ENCODE measurements at regions not wholly inside any gene's neighbourhood (a gene's known extent, or its start where the extent isn't known, plus 50 kb on each side); places are given as distances from the start of the nearest gene placed in this dataset.

DNA sequence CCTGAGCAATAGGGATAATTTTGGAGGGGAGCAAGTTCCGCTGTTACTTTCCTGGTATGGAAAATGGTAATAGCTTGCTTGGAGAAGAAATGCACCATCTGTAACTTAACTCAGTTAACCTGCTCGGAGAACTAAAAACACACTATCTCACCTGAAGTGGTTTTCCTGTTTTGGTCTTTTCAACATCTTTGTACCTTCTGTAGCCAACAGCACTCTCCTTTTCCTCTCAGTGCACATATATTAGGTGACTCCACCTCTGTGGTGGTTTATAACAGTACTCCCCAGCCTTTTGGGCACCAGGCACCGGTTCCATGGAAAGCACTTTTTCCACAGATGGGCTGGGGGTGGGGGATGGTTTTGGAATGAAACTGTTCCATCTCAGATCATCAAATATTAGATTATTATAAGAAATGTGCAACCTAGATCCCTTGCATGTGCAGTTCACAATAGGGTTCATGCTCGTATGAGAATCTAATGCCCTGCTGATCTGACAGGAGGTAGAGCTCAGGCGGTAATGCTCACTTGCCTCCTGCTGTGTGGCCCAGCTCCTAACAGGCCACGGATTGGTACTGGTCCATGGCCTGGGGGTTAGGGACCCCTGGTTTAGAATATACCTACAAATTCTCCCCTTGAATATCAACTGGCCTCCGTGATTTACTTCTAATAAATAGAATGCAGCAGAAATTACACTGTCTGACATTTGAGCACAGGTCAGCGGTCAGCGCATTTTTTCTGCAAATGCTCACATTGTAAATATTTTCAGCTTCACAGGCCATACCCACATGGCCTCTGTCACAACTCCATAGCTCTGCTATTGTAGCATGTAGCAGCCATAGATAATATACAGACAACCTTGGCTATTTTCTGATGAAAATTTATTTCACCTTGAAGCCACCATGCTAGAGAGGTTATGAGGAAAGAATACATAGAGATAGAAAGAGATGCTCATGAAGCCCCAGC, 83.8 kb upstream of the SUCLG2 start:
- no peaks in the 10 kb centered on the region for H3K36me3 ChIP-seq (replicated peaks in 1 of 2)
- H3K27me3 ChIP-seq: no peaks in the 10 kb centered on the region
- no peak overlapping the region for H3K27ac ChIP-seq
- intact Hi-C loops (cut with DNase I): no loop called here
- H3K9me3 ChIP-seq (replicated peaks in 1 of 3): no peaks in the 10 kb centered on the region
- TF ChIP-seq POLR2A (IDR thresholded peaks at IDR 0.05): no peak
- TF ChIP-seq, protein P1, sequence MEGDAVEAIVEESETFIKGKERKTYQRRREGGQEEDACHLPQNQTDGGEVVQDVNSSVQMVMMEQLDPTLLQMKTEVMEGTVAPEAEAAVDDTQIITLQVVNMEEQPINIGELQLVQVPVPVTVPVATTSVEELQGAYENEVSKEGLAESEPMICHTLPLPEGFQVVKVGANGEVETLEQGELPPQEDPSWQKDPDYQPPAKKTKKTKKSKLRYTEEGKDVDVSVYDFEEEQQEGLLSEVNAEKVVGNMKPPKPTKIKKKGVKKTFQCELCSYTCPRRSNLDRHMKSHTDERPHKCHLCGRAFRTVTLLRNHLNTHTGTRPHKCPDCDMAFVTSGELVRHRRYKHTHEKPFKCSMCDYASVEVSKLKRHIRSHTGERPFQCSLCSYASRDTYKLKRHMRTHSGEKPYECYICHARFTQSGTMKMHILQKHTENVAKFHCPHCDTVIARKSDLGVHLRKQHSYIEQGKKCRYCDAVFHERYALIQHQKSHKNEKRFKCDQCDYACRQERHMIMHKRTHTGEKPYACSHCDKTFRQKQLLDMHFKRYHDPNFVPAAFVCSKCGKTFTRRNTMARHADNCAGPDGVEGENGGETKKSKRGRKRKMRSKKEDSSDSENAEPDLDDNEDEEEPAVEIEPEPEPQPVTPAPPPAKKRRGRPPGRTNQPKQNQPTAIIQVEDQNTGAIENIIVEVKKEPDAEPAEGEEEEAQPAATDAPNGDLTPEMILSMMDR (IDR thresholded peaks at IDR 0.05): no peak
- no peak overlapping the region for H3K4me3 ChIP-seq
- no peak for DNase-seq
- no peaks in the 10 kb centered on the region for H3K4me1 ChIP-seq (replicated peaks in 1 of 2)
- 93 to 98% (median 94%) methylated on average over 9 of the region's 9 CpGs for WGBS, 4 donors

- Histone ChIP-seq H3K4me3 (no peak overlapping the region), H3K36me3 (replicated peaks in 1 of 2) (no peaks in the 10 kb centered on the region), H3K9me3 (replicated peaks in 1 of 3) (no peaks in the 10 kb centered on the region), H3K27ac (no peak overlapping the region), H3K27me3 (no peaks in the 10 kb centered on the region), H3K4me1 (replicated peaks in 1 of 2) (no peaks in the 10 kb centered on the region)
- TF ChIP-seq POLR2A (IDR thresholded peaks at IDR 0.05): no peak
- TF ChIP-seq, protein P1 (IDR thresholded peaks at IDR 0.05): no peak
- no peak for DNase-seq
- WGBS, 4 donors: 74 to 94% (median 84%) methylated on average over 1 of the region's 1 CpG
- intact Hi-C loops (cut with DNase I): no loop called here
Measured at GRCh38 chr3:67737140-67737539, 82.7 kb upstream of the SUCLG2 start.

- H3K27me3 ChIP-seq: no peaks in the 10 kb centered on the region
- H3K9me3 ChIP-seq (replicated peaks in 1 of 3): no peaks in the 10 kb centered on the region
- TF ChIP-seq, protein P1 (IDR thresholded peaks at IDR 0.05): no peak
- no peak for TF ChIP-seq POLR2A (IDR thresholded peaks at IDR 0.05)
- intact Hi-C loops (cut with DNase I): no loop called here
- H3K4me3 ChIP-seq: no peak overlapping the region
- no peak for DNase-seq
- H3K27ac ChIP-seq: no peak overlapping the region
- no peaks in the 10 kb centered on the region for H3K4me1 ChIP-seq (replicated peaks in 1 of 2)
- no peaks in the 10 kb centered on the region for H3K36me3 ChIP-seq (replicated peaks in 1 of 2)
- WGBS, 4 donors: 79 to 84% (median 80%) methylated on average over 3 of the region's 3 CpGs
Measured at GRCh38 chr3:67733269-67733950, 79.0 kb upstream of the SUCLG2 start.

- H3K4me1 ChIP-seq (replicated peaks in 1 of 2): no peaks in the 10 kb centered on the region
- no peak overlapping the region for H3K27ac ChIP-seq
- no peaks in the 10 kb centered on the region for H3K36me3 ChIP-seq (replicated peaks in 1 of 2)
- 79 to 93% (median 84%) methylated on average over 2 of the region's 2 CpGs for WGBS, 4 donors
- H3K9me3 ChIP-seq (replicated peaks in 1 of 3): no peaks in the 10 kb centered on the region
- no peaks in the 10 kb centered on the region for H3K27me3 ChIP-seq
- no peak overlapping the region for H3K4me3 ChIP-seq
- TF ChIP-seq, protein P1 (IDR thresholded peaks at IDR 0.05): no peak
- TF ChIP-seq POLR2A (IDR thresholded peaks at IDR 0.05): no peak
- no peak for DNase-seq
- intact Hi-C loops (cut with DNase I): no loop called here
Measured at GRCh38 chr3:67724434-67724833, 70.0 kb upstream of the SUCLG2 start.
